HepG2 (cell line): ENCODE measurements at regions not wholly inside any gene's neighbourhood (a gene's known extent, or its start where the extent isn't known, plus 50 kb on each side); places are given as distances from the start of the nearest gene placed in this dataset.

ENCODE experiments used
- ATAC-seq: fragments of 200-7000 bp; cut with Tn5 transposase; 3 replicates; pipeline ENCODE4 v1.9.1; 2020; ENCODE audit warnings: mild to moderate bottlenecking, moderate library complexity
- BruUV-seq: library from RNA; stranded (reverse); fragments of 400-500 nt; replicated peaks from 2 replicates; lab custom pipeline; 2021; lab: Mats Ljungman, UMichigan
- CTCF ChIA-PET: fragments of 300-600 bp; formaldehyde crosslinking; extraction: SDS; loops from one replicate; lab custom pipeline; 2021; ENCODE audit warnings: low total read pairs, inconsistent platforms, low intra/inter-chr PET ratio; lab: Yijun Ruan, JAX
- POLR2A ChIA-PET: fragments of 350-600 bp; sonication (Branson Sonifier 250); formaldehyde crosslinking; loops from one replicate; lab custom pipeline; 2020; ENCODE audit warnings: antibody characterized with exemption, inconsistent platforms; lab: Yijun Ruan, JAX
- DNase-seq: peaks from one replicate; pipeline ENCODE4 v3.0.0-alpha.2; 2015; ENCODE audit warnings: low spot score
- FAIRE-seq: peaks from 3 replicates; lab custom pipeline; 2011; peaks lifted over from hg19 to GRCh38; lab: Jason Lieb, UNC
- H2AFZ ChIP-seq: one replicate; pipeline ENCODE4 v1.6.1; 2011; ENCODE audit warnings: low read length, inconsistent platforms
- H3K27ac ChIP-seq: fragments of 300-600 bp; 3 replicates; pipeline ENCODE4 v1.8.0; 2011; ENCODE audit warnings: mixed run types, mild to moderate bottlenecking, mixed read lengths, low read length, inconsistent platforms; ENCODE audit not compliant: insufficient read depth; ENCODE audit errors: extremely low read length
- H3K27me3 ChIP-seq, 2 experiments: fragments of 200-600 bp in 1 of 2; 2 replicates in 1 of 2; 3 replicates in 1 of 2; pipeline versions ENCODE4 v1.6.0 to v1.8.0; 2011; ENCODE audit warnings: low read length in 2 of 2, mild to moderate bottlenecking in 2 of 2, moderate library complexity in 2 of 2, inconsistent platforms in 1 of 2; ENCODE audit not compliant: insufficient read depth in 2 of 2, control insufficient read depth in 1 of 2
- H3K36me3 ChIP-seq, 2 experiments: fragments of 200-600 bp in 1 of 2; replicated peaks in 1 of 2; 2 replicates in 1 of 2; 3 replicates in 1 of 2; pipeline versions ENCODE4 v1.5.1 to v1.8.0; 2011; ENCODE audit warnings: low read length in 2 of 2, inconsistent platforms in 1 of 2; ENCODE audit not compliant: insufficient read depth in 2 of 2, control insufficient read depth in 1 of 2
- H3K4me1 ChIP-seq: 2 replicates; pipeline ENCODE4 v1.5.1; 2012; ENCODE audit warnings: low read length, inconsistent platforms; ENCODE audit not compliant: insufficient read depth
- H3K4me2 ChIP-seq: 2 replicates; pipeline ENCODE4 v1.6.0; 2011; ENCODE audit warnings: low read depth, low read length, inconsistent platforms
- H3K4me3 ChIP-seq, 3 experiments: fragments of 200-600 bp in 1 of 3; sonication (generic), shearing (Covaris generic) in 1 of 3; replicated peaks in 1 of 3; 2 replicates each; pipeline ENCODE4 v1.5.1; 2011 to 2016; ENCODE audit warnings: low read length in 3 of 3, inconsistent platforms in 2 of 3, low read depth in 2 of 3, mild to moderate bottlenecking in 2 of 3, control low read depth in 1 of 3, mixed read lengths in 1 of 3; ENCODE audit not compliant: insufficient read depth in 1 of 3
- H3K79me2 ChIP-seq: one replicate; pipeline ENCODE4 v1.6.1; 2011; ENCODE audit warnings: low read length, inconsistent platforms; ENCODE audit not compliant: insufficient read depth
- H3K9ac ChIP-seq: 2 replicates; pipeline ENCODE4 v1.6.0; 2011; ENCODE audit warnings: mild to moderate bottlenecking, low read depth, low read length, inconsistent platforms; ENCODE audit not compliant: insufficient read depth
- H3K9me3 ChIP-seq: 2 replicates; pipeline ENCODE4 v1.5.1; 2012; ENCODE audit warnings: mild to moderate bottlenecking, low read length
- H4K20me1 ChIP-seq: 2 replicates; pipeline ENCODE4 v1.6.0; 2011; ENCODE audit warnings: inconsistent platforms, mild to moderate bottlenecking, low read length, moderate library complexity; ENCODE audit not compliant: insufficient read depth
- KDM5A ChIP-seq: fragments of 200-600 bp; sonication (generic); IDR thresholded peaks from 2 replicates; pipeline ENCODE4 v1.7.0; 2018; ENCODE audit warnings: antibody characterized with exemption, mild to moderate bottlenecking, low read length, borderline replicate concordance
- REXO4 ChIP-seq: sonication (generic); formaldehyde crosslinking; IDR thresholded peaks from 2 replicates; pipeline ENCODE4 v1.8.0; 2022; ENCODE audit warnings: missing genetic modification reagents, mild to moderate bottlenecking, borderline replicate concordance
- SMAD1 ChIP-seq: sonication (generic); formaldehyde crosslinking; IDR thresholded peaks from 2 replicates; pipeline ENCODE4 v1.4.0; 2020; ENCODE audit warnings: missing genetic modification reagents, low read depth, mild to moderate bottlenecking, borderline replicate concordance
- SOX13 ChIP-seq, 3 experiments: fragments of 450-650 bp in 1 of 3; sonication (generic) in 1 of 3; formaldehyde crosslinking in 1 of 3; IDR thresholded peaks in 2 of 3; conservative IDR thresholded peaks in 1 of 3; 2 replicates each; pipeline versions ENCODE4 v1.5.0 to v1.6.1; 2016 to 2020; ENCODE audit warnings: antibody characterized with exemption in 1 of 3, mild to moderate bottlenecking in 1 of 3, missing compliant biosample characterization in 1 of 3, missing genetic modification reagents in 1 of 3, moderate library complexity in 1 of 3
- SOX6 ChIP-seq, 2 experiments: fragments of 450-650 bp in 1 of 2; sonication (generic) in 1 of 2; formaldehyde crosslinking in 1 of 2; IDR thresholded peaks; 2 replicates each; pipeline versions ENCODE4 v1.4.0 to v1.6.1; 2017 to 2020; ENCODE audit warnings: antibody characterized with exemption in 1 of 2, mild to moderate bottlenecking in 1 of 2, missing genetic modification reagents in 1 of 2
- ZNF256 ChIP-seq: sonication (generic); formaldehyde crosslinking; conservative IDR thresholded peaks from 2 replicates; pipeline ENCODE4 v1.4.0; 2020; ENCODE audit warnings: missing genetic modification reagents
- ZNF549 ChIP-seq: sonication (generic); formaldehyde crosslinking; IDR thresholded peaks from 2 replicates; pipeline ENCODE4 v1.5.0; 2020; ENCODE audit warnings: missing genetic modification reagents
- ZNF713 ChIP-seq: sonication (generic); formaldehyde crosslinking; IDR thresholded peaks from 2 replicates; pipeline ENCODE4 v1.4.0; 2020; ENCODE audit warnings: mild to moderate bottlenecking, missing genetic modification reagents
- in situ Hi-C: cut with HindIII; loops from 2 replicates; pipeline ENCODE4 v1.10.0; 2017; ENCODE audit warnings: low pct_unique_long_range_greater_than_20kb; ENCODE audit not compliant: extremely low pct_ligation_motif_present
- intact Hi-C: fragments of 100-400 bp; cut with micrococcal nuclease; formaldehyde crosslinking; loops from one replicate; pipeline ENCODE4 v1.10.0; 2022; ENCODE audit not compliant: unreplicated experiment
- TF ChIP-seq, protein P1 (sequence below): sonication (generic); formaldehyde crosslinking; IDR thresholded peaks from 2 replicates; pipeline ENCODE4 v1.5.0; 2020; ENCODE audit warnings: mild to moderate bottlenecking, missing genetic modification reagents, moderate library complexity

DNA sequence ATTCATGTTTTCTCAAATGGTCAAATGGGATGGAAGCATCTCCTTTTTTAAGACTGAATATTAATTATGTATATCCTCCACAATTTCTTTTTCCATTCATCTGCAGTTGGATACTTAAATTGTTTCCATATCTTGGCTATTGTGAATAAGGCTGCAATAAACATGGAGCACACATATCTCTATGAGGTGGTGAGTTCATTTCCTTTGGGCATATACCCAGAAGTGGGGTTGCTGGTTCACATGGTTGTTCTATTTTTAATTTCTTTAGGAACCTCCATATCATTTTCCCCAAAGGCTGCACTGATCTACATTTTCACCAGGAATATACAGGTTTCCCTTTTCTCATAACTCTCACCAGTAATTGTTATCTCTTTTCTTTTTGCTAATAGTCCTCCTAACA lies 566.3 kb downstream of the KCTD12 start (continued):
- no peak for TF ChIP-seq SMAD1
- no peak for TF ChIP-seq SOX13 (IDR thresholded peaks at IDR 0.05)
- no peak for TF ChIP-seq SOX13 (CRISPR knock-in tag; conservative IDR thresholded peaks at IDR 0.05 in 1 of 2, IDR thresholded peaks at IDR 0.05 in 1 of 2)
- no peak for TF ChIP-seq ZNF256 (CRISPR knock-in tag)
- TF ChIP-seq ZNF549: no peak
- TF ChIP-seq REXO4: no peak
- no peak for TF ChIP-seq ZNF713 (CRISPR knock-in tag)
- no peak for TF ChIP-seq SOX6 (IDR thresholded peaks at IDR 0.05)
- no peak for TF ChIP-seq SOX6 (CRISPR knock-in tag; IDR thresholded peaks at IDR 0.05)
- TF ChIP-seq, all 625 proteins: peak for 0

DNA sequence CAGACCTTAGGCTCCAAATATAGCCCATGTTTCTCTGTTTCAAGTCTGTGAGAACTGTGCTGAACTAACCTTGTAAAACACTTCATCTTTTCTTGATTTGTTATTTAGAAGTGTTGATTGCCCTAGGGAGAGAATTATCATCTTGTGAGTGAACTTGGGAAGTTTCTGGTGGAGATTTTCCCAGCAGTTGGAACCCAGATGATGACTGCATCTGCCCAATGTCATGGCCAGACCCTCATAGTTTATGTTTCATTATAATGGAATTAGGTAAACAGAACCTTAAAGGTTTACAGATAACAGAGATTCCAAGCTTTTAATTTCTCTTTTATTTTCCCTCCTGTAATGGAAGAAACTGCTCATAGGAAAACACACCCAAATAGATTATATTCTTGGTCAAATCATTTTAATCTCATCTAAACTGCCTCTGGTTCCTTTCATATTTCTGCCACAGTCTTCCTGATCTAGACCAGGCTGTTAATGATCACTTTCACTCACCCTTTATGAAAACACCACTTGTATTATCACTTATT lies 569.1 kb downstream of the KCTD12 start:
- CTCF ChIA-PET: no interaction called here
- BruUV-seq: no TSS peak

More for the DNA sequence above, 569.1 kb downstream of the KCTD12 start:
- Histone ChIP-seq H3K4me3 (no peak overlapping the region), H4K20me1 (no peaks in the 10 kb centered on the region), H3K27ac (no peak overlapping the region), H3K27me3 (no peaks in the 10 kb centered on the region), H3K9ac (no peak overlapping the region), H3K79me2 (no peaks in the 10 kb centered on the region), H3K36me3 (no peaks in the 10 kb centered on the region), H3K9me3 (no peaks in the 10 kb centered on the region), H3K4me2 (no peak overlapping the region), H3K4me1 (no peaks in the 10 kb centered on the region), H2AFZ (no peak overlapping the region)
- DNase-seq: no peak
- POLR2A ChIA-PET: no interaction called here
- no peak for TF ChIP-seq KDM5A
- TF ChIP-seq, protein P1, sequence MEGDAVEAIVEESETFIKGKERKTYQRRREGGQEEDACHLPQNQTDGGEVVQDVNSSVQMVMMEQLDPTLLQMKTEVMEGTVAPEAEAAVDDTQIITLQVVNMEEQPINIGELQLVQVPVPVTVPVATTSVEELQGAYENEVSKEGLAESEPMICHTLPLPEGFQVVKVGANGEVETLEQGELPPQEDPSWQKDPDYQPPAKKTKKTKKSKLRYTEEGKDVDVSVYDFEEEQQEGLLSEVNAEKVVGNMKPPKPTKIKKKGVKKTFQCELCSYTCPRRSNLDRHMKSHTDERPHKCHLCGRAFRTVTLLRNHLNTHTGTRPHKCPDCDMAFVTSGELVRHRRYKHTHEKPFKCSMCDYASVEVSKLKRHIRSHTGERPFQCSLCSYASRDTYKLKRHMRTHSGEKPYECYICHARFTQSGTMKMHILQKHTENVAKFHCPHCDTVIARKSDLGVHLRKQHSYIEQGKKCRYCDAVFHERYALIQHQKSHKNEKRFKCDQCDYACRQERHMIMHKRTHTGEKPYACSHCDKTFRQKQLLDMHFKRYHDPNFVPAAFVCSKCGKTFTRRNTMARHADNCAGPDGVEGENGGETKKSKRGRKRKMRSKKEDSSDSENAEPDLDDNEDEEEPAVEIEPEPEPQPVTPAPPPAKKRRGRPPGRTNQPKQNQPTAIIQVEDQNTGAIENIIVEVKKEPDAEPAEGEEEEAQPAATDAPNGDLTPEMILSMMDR (CRISPR knock-in tag): no peak
- no peak for FAIRE-seq
- intact Hi-C loops: no loop called here
- no peak for ATAC-seq
- in situ Hi-C loops: no loop called here
